K562 (cell line): ENCODE measurements at regions not wholly inside any gene's neighbourhood (a gene's known extent, or its start where the extent isn't known, plus 50 kb on each side); places are given as distances from the start of the nearest gene placed in this dataset.

Source experiments
- ATF2 ChIP-seq: sonication (generic); formaldehyde crosslinking; IDR thresholded peaks from 2 replicates; pipeline ENCODE4 v1.8.1; 2022; ENCODE audit warnings: missing genetic modification reagents
- GTF2A2 ChIP-seq: IDR thresholded peaks from 2 replicates; pipeline ENCODE4 v1.6.1; 2016; ENCODE audit warnings: mild to moderate bottlenecking, missing genetic modification characterization, missing compliant biosample characterization
- MEF2D ChIP-seq: conservative IDR thresholded peaks from 2 replicates; pipeline ENCODE4 v1.6.1; 2016; ENCODE audit warnings: low read depth, missing genetic modification characterization, missing compliant biosample characterization
- PCBP2 ChIP-seq: fragments of 200-400 bp; formaldehyde crosslinking; IDR thresholded peaks from 2 replicates; pipeline ENCODE4 v1.6.1; 2018; ENCODE audit warnings: low read length, low read depth, mild to moderate bottlenecking, moderate library complexity; ENCODE audit not compliant: poor library complexity, severe bottlenecking
- POLR2AphosphoS2 ChIP-seq: IDR thresholded peaks from 2 replicates; pipeline ENCODE4 v1.6.1; 2012; ENCODE audit warnings: low read length, improper control_type of control experiment
- ZBTB7A ChIP-seq: IDR thresholded peaks from 2 replicates; pipeline ENCODE4 v1.6.1; 2011; ENCODE audit warnings: low read depth, mild to moderate bottlenecking, low read length, moderate library complexity, borderline replicate concordance; ENCODE audit not compliant: control insufficient read depth
- ZNF274 ChIP-seq: IDR thresholded peaks from 2 replicates; pipeline ENCODE4 v1.6.1; 2011; ENCODE audit warnings: low read depth, mild to moderate bottlenecking, low read length, moderate library complexity, borderline replicate concordance
- ZNF764 ChIP-seq: fragments of 250-450 bp; sonication (Bioruptor Pico); IDR thresholded peaks from 2 replicates; pipeline ENCODE4 v1.4.0; 2020; ENCODE audit warnings: low read depth, mild to moderate bottlenecking, moderate library complexity

GRCh38 chr7:7105800-7106582 lies 76.4 kb upstream of the C1GALT1 start:
- no peak for TF ChIP-seq MEF2D (tag)
- no peak for TF ChIP-seq GTF2A2
- no peak for TF ChIP-seq ZNF274
- no peak for TF ChIP-seq ATF2
- TF ChIP-seq POLR2AphosphoS2: no peak
- no peak for TF ChIP-seq ZNF764 (CRISPR knock-in tag)
- no peak for TF ChIP-seq ZBTB7A
- TF ChIP-seq PCBP2: no peak
